Mesodermal cell (in vitro differentiated cells): ENCODE measurements at regions not wholly inside any gene's neighbourhood (a gene's known extent, or its start where the extent isn't known, plus 50 kb on each side); places are given as distances from the start of the nearest gene placed in this dataset.

ENCODE experiments used
- H3K27ac ChIP-seq: 2 replicates; pipeline ENCODE4 v1.7.0; 2013; ENCODE audit warnings: mild to moderate bottlenecking, low read depth, low read length, moderate library complexity; ENCODE audit not compliant: severe bottlenecking
- H3K36me3 ChIP-seq: 2 replicates; pipeline ENCODE4 v1.7.1; 2013; ENCODE audit warnings: mild to moderate bottlenecking, low read length, moderate library complexity; ENCODE audit not compliant: control insufficient read depth, insufficient read depth
- H3K4me1 ChIP-seq: one replicate; pipeline ENCODE4 v1.7.1; 2013; ENCODE audit warnings: mild to moderate bottlenecking, low read length; ENCODE audit not compliant: insufficient read depth, control insufficient read depth, poor library complexity, severe bottlenecking
- H3K4me3 ChIP-seq: 2 replicates; pipeline ENCODE4 v1.7.0; 2013; ENCODE audit warnings: low read length, control low read depth, mild to moderate bottlenecking; ENCODE audit not compliant: insufficient read depth, poor library complexity, severe bottlenecking; ENCODE audit errors: extremely low read depth
- H3K9me3 ChIP-seq: 2 replicates; pipeline ENCODE4 v1.7.1; 2013; ENCODE audit warnings: mild to moderate bottlenecking, low read length, moderate library complexity; ENCODE audit not compliant: control insufficient read depth
- WGBS, 2 experiments: methylation state at CpG; one replicate each; pipeline ENCODE4 v1.1.5; 2013; ENCODE audit warnings: missing lambda C conversion rate in 2 of 2; ENCODE audit not compliant: insufficient coverage in 2 of 2; 5-methylcytosine and 5-hydroxymethylcytosine counted together

DNA sequence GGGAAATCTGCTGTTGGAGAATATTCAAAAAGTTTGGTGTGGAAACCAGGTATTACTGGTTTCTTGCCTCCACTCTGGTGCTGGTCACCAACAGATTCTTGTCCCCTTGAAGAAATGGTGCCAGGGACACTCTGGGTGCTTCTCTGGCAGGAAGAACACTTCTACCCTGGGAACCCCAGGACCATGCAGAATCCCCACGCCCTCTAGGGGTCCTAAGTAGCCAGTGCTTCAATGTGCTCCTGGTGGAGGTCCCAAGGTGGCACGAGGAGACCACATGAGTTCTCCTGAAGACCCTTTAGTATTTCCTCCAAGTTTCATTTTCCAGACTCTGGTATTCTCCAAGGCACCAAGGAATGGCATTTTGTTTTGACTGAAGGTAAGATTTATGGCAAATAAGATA lies 380.6 kb downstream of the TSN start:
- 57 to 67% methylated on average over 2 of the region's 2 CpGs for WGBS, 2 experiments
- no peaks in the 10 kb centered on the region for H3K9me3 ChIP-seq
- H3K27ac ChIP-seq, result no peak overlapping the region
- no peaks in the 10 kb centered on the region for H3K4me1 ChIP-seq
- H3K36me3 ChIP-seq, result no peaks in the 10 kb centered on the region
- no peak overlapping the region for H3K4me3 ChIP-seq

DNA sequence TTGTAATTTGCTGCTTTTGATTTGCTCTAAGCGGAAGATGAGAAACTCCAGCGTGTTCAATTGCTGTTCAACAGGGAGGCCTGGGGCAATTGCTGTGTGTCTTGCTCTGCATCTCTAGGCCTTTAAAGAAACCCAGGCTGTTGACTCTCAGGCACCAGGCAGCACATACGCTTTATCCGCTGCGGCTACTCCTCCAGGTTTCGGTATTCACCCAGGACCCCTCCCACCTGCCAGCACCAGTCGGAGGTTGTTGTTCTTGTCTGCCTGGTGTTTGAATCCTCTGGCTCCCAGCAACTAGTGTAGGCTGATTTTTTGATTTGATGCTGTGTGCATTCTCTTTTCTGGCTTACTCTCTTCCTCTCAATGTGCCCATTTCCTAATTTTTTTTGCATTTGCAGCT lies 383.1 kb downstream of the TSN start:
- H3K4me1 ChIP-seq, result no peaks in the 10 kb centered on the region
- no peak overlapping the region for H3K27ac ChIP-seq
- no peaks in the 10 kb centered on the region for H3K9me3 ChIP-seq
- H3K4me3 ChIP-seq, result no peak overlapping the region
- H3K36me3 ChIP-seq, result no peaks in the 10 kb centered on the region
- 86 to 94% methylated on average over 6 of the region's 7 CpGs for WGBS, 2 experiments

GRCh38 chr2:122139739-122140420 lies 384.4 kb downstream of the TSN start:
- Histone ChIP-seq H3K4me3 (no peak overlapping the region), H3K9me3 (no peaks in the 10 kb centered on the region), H3K36me3 (no peaks in the 10 kb centered on the region), H3K27ac (no peak overlapping the region), H3K4me1 (no peaks in the 10 kb centered on the region)
- 94 to 99% methylated on average over 4 to 5 of the region's 11 CpGs for WGBS, 2 experiments

DNA sequence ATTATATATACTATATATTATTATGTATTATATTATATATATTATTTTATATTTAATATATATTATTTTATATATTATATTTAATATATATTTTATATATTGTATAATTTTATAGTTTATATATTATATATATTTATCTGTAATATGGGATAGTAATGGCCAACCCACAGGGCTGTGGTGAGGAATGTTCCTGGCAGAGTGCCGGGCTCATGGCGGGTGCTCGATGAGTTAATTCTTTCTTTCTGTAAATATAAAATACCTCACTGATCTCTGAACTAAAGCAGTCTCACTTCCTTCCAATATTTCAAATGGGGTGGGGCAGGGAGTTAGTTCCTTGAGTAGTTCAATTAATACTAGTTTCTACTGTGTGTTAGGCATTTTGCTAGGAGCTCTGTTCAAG lies 389.4 kb downstream of the TSN start:
- WGBS, 2 experiments, result no CpG with 5 or more reads among the region's 3 CpGs
- Histone ChIP-seq H3K4me1 (no peaks in the 10 kb centered on the region), H3K9me3 (no peaks in the 10 kb centered on the region), H3K4me3 (no peak overlapping the region), H3K27ac (no peak overlapping the region), H3K36me3 (no peaks in the 10 kb centered on the region)

DNA sequence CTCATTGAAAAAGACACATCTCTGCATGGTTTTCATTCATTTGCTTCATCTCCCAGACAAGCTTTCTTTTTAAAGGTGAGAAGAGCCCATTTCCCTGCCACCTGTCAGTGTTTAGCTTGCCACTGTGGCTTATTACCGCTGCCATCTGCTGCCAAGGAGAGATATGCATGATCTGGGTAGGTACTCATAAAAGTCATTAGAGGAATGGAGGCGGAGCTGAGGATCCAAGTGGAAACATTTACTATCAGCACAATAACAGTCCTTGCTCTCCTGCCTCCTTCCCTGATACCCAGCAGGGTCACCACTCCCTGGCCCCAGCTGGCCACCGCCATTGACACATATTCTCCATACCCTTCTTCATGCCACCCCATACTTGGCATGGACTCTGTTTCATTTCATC lies 390.4 kb downstream of the TSN start:
- H3K4me3 ChIP-seq, result no peak overlapping the region
- no peaks in the 10 kb centered on the region for H3K36me3 ChIP-seq
- H3K27ac ChIP-seq, result no peak overlapping the region
- 80 to 85% methylated on average over 1 to 2 of the region's 3 CpGs for WGBS, 2 experiments
- no peaks in the 10 kb centered on the region for H3K4me1 ChIP-seq
- no peaks in the 10 kb centered on the region for H3K9me3 ChIP-seq

DNA sequence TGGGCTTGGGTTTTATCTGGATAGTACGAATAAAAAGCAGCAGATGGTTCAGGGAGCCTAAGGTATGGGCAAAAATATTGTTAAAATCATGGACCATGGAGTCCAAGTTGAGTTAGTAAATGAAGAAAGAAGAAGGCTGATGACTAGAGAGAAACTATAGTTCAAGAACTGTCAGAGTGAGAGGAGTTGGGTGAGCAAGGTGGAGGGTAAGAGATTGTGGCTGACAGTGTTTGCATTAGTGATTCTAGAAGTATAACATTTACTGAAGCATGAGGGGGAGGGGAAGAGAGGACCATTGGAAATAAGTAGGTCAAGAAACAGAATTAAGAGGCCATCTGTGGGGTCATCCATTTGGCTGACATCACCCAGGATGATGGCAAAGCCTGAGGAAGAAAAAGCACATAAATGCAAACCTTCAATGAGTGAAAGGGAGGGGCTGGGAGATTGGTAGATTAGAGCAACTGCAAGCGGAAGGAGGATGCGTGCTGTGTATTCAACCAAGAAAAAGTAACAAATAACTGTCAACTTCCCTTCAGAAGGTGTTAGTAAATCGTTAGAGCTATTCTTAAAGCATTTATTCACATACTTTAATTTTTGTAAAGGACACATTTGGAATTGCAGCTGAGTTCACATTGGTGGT lies 392.8 kb downstream of the TSN start:
- WGBS, 2 experiments, result 94 to 95% methylated on average over 1 to 2 of the region's 4 CpGs
- no peaks in the 10 kb centered on the region for H3K9me3 ChIP-seq
- H3K36me3 ChIP-seq, result no peaks in the 10 kb centered on the region
- H3K4me3 ChIP-seq, result no peak overlapping the region
- H3K27ac ChIP-seq, result no peak overlapping the region
- H3K4me1 ChIP-seq, result no peaks in the 10 kb centered on the region

DNA sequence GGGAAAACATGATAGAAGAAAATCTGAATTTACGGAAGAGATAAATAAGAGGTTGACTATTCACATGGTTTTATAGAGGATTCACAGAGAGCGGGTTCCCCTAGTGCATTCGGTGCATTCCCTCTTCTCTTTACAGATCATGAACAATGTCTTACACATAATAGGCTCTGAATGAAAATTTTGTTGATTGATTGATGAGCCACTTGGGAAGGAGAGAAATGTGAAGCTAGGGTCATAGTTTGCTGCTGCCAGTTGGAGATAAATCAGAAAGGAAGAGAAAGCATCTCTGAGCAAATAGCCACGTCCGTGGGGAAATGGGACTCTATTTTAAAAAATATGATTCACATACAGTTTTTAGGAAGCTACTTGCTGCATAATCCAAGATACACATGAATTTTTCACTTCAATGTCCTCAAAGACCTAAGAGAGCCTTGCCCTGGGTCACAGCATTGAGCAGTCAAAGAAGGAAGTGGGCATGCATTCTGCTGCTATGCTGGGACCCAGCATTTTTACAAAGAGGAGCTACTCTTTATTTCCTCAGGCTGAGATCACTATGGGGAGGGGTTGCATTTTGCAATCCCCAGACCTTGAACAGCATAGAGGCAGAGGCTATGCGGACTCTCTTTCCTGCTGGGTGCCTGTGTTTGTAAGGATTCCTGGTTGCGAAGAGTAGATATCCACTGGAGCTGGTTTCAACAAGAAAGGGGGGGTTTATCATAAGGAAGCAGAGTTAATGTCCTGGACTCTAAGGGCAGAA lies 395.3 kb downstream of the TSN start:
- Histone ChIP-seq H3K9me3 (no peaks in the 10 kb centered on the region), H3K4me1 (no peaks in the 10 kb centered on the region), H3K27ac (no peak overlapping the region), H3K4me3 (no peak overlapping the region), H3K36me3 (no peaks in the 10 kb centered on the region)
- WGBS, 2 experiments, result 72 to 96% methylated on average over 3 to 4 of the region's 7 CpGs

DNA sequence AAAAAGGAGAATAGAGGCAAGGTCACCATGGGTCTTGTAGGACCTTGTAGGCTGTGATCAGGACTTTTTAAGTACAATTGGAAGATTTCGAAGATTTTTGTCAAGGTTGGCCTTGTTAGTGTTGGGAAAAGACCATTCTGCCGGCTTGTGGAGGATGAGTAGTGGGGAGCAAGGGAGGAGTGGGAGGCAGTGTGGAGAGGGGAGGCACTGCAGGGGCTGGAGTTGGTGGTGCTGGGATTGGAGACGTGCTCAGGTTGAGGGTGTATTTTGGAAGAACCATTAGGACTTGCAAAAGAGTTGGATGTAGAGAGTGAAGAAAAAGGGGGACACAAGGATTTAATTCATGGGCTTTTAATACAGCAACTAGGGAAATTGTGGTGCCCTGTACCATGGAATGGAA lies 397.1 kb downstream of the TSN start:
- 73 to 79% methylated on average over 3 of the region's 3 CpGs for WGBS, 2 experiments

GRCh38 chr2:122156176-122156890 lies 400.9 kb downstream of the TSN start:
- no peaks in the 10 kb centered on the region for H3K4me1 ChIP-seq
- H3K27ac ChIP-seq, result no peak overlapping the region
- H3K9me3 ChIP-seq, result no peaks in the 10 kb centered on the region
- H3K4me3 ChIP-seq, result no peak overlapping the region
- no peaks in the 10 kb centered on the region for H3K36me3 ChIP-seq
- 78 to 81% methylated on average over 4 to 6 of the region's 6 CpGs for WGBS, 2 experiments

More for the DNA sequence above, 397.1 kb downstream of the TSN start:
- H3K9me3 ChIP-seq, result no peaks in the 10 kb centered on the region
- no peak overlapping the region for H3K4me3 ChIP-seq
- H3K4me1 ChIP-seq, result no peaks in the 10 kb centered on the region
- H3K27ac ChIP-seq, result no peak overlapping the region
- no peaks in the 10 kb centered on the region for H3K36me3 ChIP-seq

DNA sequence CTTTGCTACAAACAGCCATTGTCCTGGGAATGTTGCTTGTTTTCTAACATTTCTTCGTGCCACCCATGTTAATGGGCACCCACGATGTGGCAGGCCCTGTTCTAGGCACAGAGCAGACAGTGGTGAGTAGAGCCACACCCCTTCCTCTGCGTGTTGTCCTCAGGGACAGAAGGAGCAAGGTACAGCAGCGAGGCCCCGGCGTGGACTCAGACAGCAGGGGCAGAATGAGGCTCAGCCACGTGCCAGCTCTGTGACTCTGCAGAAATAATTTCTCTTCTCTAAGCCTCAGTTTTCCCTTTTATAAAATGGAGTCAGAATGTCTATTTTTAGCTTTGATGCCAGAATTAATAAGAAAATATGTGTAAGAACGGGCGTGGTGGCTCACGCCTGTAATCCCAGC lies 401.7 kb downstream of the TSN start:
- no peaks in the 10 kb centered on the region for H3K4me1 ChIP-seq
- H3K36me3 ChIP-seq, result no peaks in the 10 kb centered on the region
- no peaks in the 10 kb centered on the region for H3K9me3 ChIP-seq
- H3K4me3 ChIP-seq, result no peak overlapping the region
- no peak overlapping the region for H3K27ac ChIP-seq
- WGBS, 2 experiments, result 91 to 94% methylated on average over 9 of the region's 10 CpGs
